Colonic mucosa (tissue), 4 donors: ENCODE measurements at regions not wholly inside any gene's neighbourhood (a gene's known extent, or its start where the extent isn't known, plus 50 kb on each side); places are given as distances from the start of the nearest gene placed in this dataset.

Experiments
- DNase-seq: peaks from one replicate; pipeline ENCODE4 v3.0.0-alpha.2; 2020
- H3K27ac ChIP-seq: fragments of 200-600 bp; one replicate; pipeline ENCODE4 v1.8.0; 2021
- H3K27me3 ChIP-seq: fragments of 200-600 bp; one replicate; pipeline ENCODE4 v1.8.0; 2021
- H3K36me3 ChIP-seq: fragments of 200-600 bp; one replicate; pipeline ENCODE4 v1.8.0; 2021
- H3K4me1 ChIP-seq: fragments of 200-600 bp; one replicate; pipeline ENCODE4 v1.8.0; 2021; ENCODE audit warnings: mild to moderate bottlenecking
- H3K4me3 ChIP-seq: fragments of 200-600 bp; one replicate; pipeline ENCODE4 v1.8.0; 2021
- H3K9ac ChIP-seq, 2 donors: one replicate each; pipeline ENCODE4 v1.7.0; 2013; ENCODE audit warnings: control low read depth in 2 of 2, low read depth in 2 of 2, low read length in 2 of 2
- H3K9me3 ChIP-seq: fragments of 200-600 bp; one replicate; pipeline ENCODE4 v1.8.0; 2021
- CTCF ChIP-seq: fragments of 200-600 bp; IDR thresholded peaks from one replicate; pipeline ENCODE4 v1.8.0; 2022; ENCODE audit warnings: antibody characterized with exemption, mild to moderate bottlenecking
- intact Hi-C: fragments of 100-400 bp; cut with DNase I; formaldehyde crosslinking; loops from one replicate; pipeline ENCODE4 v1.14.1; 2022
- donor health status: healthy.
- donor health status: DM: no; HTN: no; CAD: no.
- donor health status: DM: no; HTN: no; CAD: no.

DNA sequence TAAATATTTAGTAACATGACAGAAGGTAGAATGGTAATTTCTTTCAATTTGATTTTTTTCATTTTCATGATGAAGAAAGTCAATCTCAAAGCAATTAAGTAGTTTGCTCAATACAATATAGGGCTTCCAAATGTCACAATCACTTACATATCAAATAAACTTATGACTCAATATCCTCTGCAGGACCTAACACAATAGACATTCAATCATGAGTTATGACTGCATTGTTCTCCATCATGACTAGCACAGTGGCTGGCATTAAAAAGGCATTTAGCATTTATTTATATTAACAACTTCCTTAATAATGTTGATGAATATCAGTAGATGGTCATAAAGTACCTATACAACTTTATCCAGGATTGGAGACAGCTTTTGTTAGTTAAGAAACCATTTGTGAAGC lies 1499.6 kb downstream of the EFNA5 start:
- no peaks in the 10 kb centered on the region for H3K36me3 ChIP-seq
- intact Hi-C loops = no loop called here
- DNase-seq = no peak
- TF ChIP-seq CTCF = no peak
- no peak overlapping the region for H3K4me3 ChIP-seq
- no peaks in the 10 kb centered on the region for H3K4me1 ChIP-seq
- no peaks in the 10 kb centered on the region for H3K27me3 ChIP-seq
- H3K9ac ChIP-seq = no peak overlapping the region
- no peaks in the 10 kb centered on the region for H3K9me3 ChIP-seq
- no peak overlapping the region for H3K27ac ChIP-seq

DNA sequence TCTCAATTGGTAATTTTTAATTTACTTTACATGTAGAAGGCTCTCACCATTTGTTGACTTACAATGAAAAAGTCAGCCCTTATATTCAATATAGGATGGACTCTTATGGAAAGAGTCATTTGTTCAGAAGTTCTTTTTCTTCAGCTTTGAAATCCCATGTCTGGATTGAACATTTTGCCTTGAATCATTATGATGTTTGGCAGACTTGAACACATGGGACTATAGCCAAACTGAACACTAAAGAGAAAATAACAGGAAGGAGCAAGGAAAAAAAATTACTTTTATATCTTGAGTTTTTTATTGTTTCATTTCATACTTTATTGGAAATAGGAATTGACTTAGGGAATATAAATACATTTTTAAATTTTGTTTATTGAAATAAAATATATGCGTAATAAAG lies 1503.0 kb downstream of the EFNA5 start:
- Histone ChIP-seq H3K27me3 (no peaks in the 10 kb centered on the region), H3K36me3 (no peaks in the 10 kb centered on the region), H3K4me1 (no peaks in the 10 kb centered on the region), H3K27ac (no peak overlapping the region), H3K9me3 (no peaks in the 10 kb centered on the region), H3K9ac (no peak overlapping the region), H3K4me3 (no peak overlapping the region)
- no peak for DNase-seq
- no peak for TF ChIP-seq CTCF
- intact Hi-C loops = no loop called here

- H3K9ac ChIP-seq = no peak overlapping the region
- DNase-seq = no peak
- no peaks in the 10 kb centered on the region for H3K27me3 ChIP-seq
- no peaks in the 10 kb centered on the region for H3K4me1 ChIP-seq
- intact Hi-C loops = no loop called here
- H3K4me3 ChIP-seq = no peak overlapping the region
- TF ChIP-seq CTCF = no peak
- no peak overlapping the region for H3K27ac ChIP-seq
- H3K9me3 ChIP-seq = no peaks in the 10 kb centered on the region
- H3K36me3 ChIP-seq = no peaks in the 10 kb centered on the region
Observed at GRCh38 chr5:106163233-106163632, 1507.5 kb downstream of the EFNA5 start.

DNA sequence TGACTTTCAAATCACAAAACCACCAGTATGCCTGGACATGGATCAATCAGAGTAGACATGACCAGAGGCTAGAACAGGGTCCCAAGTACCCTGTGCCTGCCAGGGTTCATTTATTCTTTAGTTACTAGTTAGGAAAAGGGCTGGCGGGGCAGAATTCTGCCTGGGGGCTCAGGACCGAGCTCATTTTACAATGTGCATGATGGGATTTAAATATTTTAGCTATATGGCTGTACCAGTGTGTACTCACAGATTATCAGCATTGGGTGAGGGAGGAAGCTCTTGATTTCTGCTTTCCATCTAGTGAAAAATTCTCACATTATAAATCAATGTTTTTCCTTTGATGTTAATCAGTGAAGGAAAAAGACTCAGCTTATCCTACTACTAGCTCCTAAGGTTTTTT lies 1511.1 kb downstream of the EFNA5 start:
- no peak for TF ChIP-seq CTCF
- H3K9ac ChIP-seq = no peak overlapping the region

DNA sequence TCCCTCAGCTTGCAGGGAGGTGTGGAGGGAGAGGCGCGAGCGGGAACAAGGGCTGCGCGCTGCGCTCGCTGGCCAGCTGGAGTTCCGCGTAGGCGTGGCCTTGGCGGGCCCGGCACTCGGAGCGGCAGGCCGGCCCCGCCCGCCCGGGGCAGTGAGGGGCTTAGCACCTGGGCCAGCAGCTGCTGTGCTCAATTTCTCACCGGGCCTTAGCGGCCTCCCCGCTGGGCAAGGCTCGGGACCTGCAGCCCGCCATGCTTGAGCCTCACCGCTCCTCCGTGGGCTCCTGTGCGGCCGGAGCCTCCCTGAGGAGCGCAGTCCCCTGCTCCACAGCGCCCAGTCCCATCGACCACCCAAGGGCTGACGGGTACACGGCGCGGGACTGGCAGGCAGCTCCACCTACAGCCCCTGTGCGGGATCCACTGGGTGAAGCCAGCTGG lies 1516.4 kb downstream of the EFNA5 start:
- DNase-seq = no peak
- Histone ChIP-seq H3K4me3 (no peak overlapping the region), H3K27ac (no peak overlapping the region), H3K9me3 (no peaks in the 10 kb centered on the region), H3K4me1 (no peaks in the 10 kb centered on the region), H3K9ac (no peak overlapping the region), H3K36me3 (no peaks in the 10 kb centered on the region), H3K27me3 (no peaks in the 10 kb centered on the region)
- TF ChIP-seq CTCF = no peak
- intact Hi-C loops = no loop called here

More for the DNA sequence above, 1511.1 kb downstream of the EFNA5 start:
- no peak overlapping the region for H3K27ac ChIP-seq
- intact Hi-C loops = no loop called here
- no peaks in the 10 kb centered on the region for H3K27me3 ChIP-seq
- no peaks in the 10 kb centered on the region for H3K9me3 ChIP-seq
- DNase-seq = no peak
- H3K4me1 ChIP-seq = no peaks in the 10 kb centered on the region
- no peak overlapping the region for H3K4me3 ChIP-seq
- no peaks in the 10 kb centered on the region for H3K36me3 ChIP-seq

- Histone ChIP-seq H3K36me3 (no peaks in the 10 kb centered on the region), H3K27me3 (no peaks in the 10 kb centered on the region), H3K4me3 (no peak overlapping the region), H3K27ac (no peak overlapping the region), H3K9me3 (no peaks in the 10 kb centered on the region), H3K4me1 (no peaks in the 10 kb centered on the region), H3K9ac (no peak overlapping the region)
- DNase-seq = no peak
- no peak for TF ChIP-seq CTCF
- intact Hi-C loops = no loop called here
Observed at GRCh38 chr5:106152569-106152968, 1518.2 kb downstream of the EFNA5 start.
